K562 (cell line): ENCODE measurements at regions not wholly inside any gene's neighbourhood (a gene's known extent, or its start where the extent isn't known, plus 50 kb on each side); places are given as distances from the start of the nearest gene placed in this dataset.

Source experiments
- CHD2 ChIP-seq: IDR thresholded peaks from 2 replicates; pipeline ENCODE4 v1.6.1; 2011; ENCODE audit warnings: low read depth, low read length
- CTCF ChIP-seq, 3 experiments: IDR thresholded peaks in 2 of 3; conservative IDR thresholded peaks in 1 of 3; 2 replicates each; pipeline ENCODE4 v1.5.1; 2011 to 2012; ENCODE audit warnings: low read length in 3 of 3, mild to moderate bottlenecking in 3 of 3, control low read depth in 2 of 3, improper control_type of control experiment in 1 of 3, inconsistent platforms in 1 of 3, low read depth in 1 of 3, mixed read lengths in 1 of 3, moderate library complexity in 1 of 3; ENCODE audit not compliant: insufficient read depth in 2 of 3
- GATAD2B ChIP-seq: fragments of 450-650 bp; IDR thresholded peaks from 2 replicates; pipeline ENCODE4 v1.6.1; 2017; ENCODE audit warnings: mild to moderate bottlenecking, borderline replicate concordance
- HDAC2 ChIP-seq: fragments of 450-650 bp; IDR thresholded peaks from 2 replicates; pipeline ENCODE4 v1.6.1; 2016; ENCODE audit warnings: mild to moderate bottlenecking
- HDAC8 ChIP-seq: fragments of 450-650 bp; IDR thresholded peaks from 2 replicates; pipeline ENCODE4 v1.6.1; 2016; ENCODE audit warnings: mild to moderate bottlenecking, missing genetic modification characterization, moderate library complexity, missing compliant biosample characterization
- POLR2A ChIP-seq: fragments of 450-650 bp; conservative IDR thresholded peaks from 2 replicates; pipeline ENCODE4 v1.6.1; 2016
- PTTG1 ChIP-seq: fragments of 450-650 bp; IDR thresholded peaks from 2 replicates; pipeline ENCODE4 v1.6.1; 2016; ENCODE audit warnings: low read depth, mild to moderate bottlenecking, missing genetic modification characterization, missing compliant biosample characterization
- SIN3A ChIP-seq, 2 experiments: fragments of 150-350 bp in 1 of 2; IDR thresholded peaks; 2 replicates each; pipeline ENCODE4 v1.6.1; 2011 to 2016; ENCODE audit warnings: borderline replicate concordance in 2 of 2, low read depth in 2 of 2, low read length in 2 of 2, mild to moderate bottlenecking in 2 of 2, moderate library complexity in 2 of 2; ENCODE audit not compliant: control insufficient read depth in 1 of 2
- ZNF316 ChIP-seq: fragments of 450-650 bp; IDR thresholded peaks from 2 replicates; pipeline ENCODE4 v1.6.1; 2016
- ZNF384 ChIP-seq: IDR thresholded peaks from 2 replicates; pipeline ENCODE4 v1.6.1; 2012; ENCODE audit warnings: low read depth, low read length, improper control_type of control experiment
- TF ChIP-seq, protein P1 (sequence below), 2 experiments: fragments of 450-650 bp; IDR thresholded peaks; 2 replicates each; pipeline ENCODE4 v1.6.1; 2016
- TF ChIP-seq, protein P2 (sequence below): sonication (generic); formaldehyde crosslinking; IDR thresholded peaks from 2 replicates; pipeline ENCODE4 v1.8.0; 2022; ENCODE audit warnings: missing genetic modification reagents, mild to moderate bottlenecking, borderline replicate concordance
- TF ChIP-seq, protein P3 (sequence below): sonication (generic); formaldehyde crosslinking; IDR thresholded peaks from 2 replicates; pipeline ENCODE4 v1.5.0; 2020; ENCODE audit warnings: missing genetic modification reagents
- TF ChIP-seq, protein P4 (sequence below), 2 experiments: fragments of 450-650 bp in 1 of 2; sonication (generic) in 1 of 2; formaldehyde crosslinking; conservative IDR thresholded peaks; 2 replicates each; pipeline versions ENCODE4 v1.4.0 to v1.8.1; 2020 to 2022; ENCODE audit warnings: mild to moderate bottlenecking in 1 of 2, missing genetic modification reagents in 1 of 2

DNA sequence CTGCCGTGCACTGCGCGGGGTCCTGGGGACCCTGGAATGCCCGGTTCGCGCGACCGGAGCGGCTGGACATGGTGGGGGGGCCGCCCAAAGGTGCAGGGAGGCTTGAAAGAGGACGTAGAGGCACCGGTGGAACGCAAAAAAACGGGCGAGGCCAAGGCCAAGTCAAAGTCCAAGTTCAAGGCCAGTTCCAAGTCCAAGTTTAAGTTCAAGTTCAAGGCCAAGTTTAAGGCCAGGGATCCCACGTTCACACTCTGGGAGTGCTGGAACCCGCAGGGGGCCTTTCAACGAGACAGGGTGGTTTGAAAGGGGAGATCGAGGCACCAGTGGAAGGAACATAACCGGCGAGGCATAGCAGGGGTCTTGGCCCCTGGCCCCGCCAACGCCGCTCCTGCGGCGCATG lies 317.6 kb downstream of the ALG10 start:
- TF ChIP-seq ZNF316 (no peak), GATAD2B (no peak), HDAC2 (no peak), PTTG1 (tag) (no peak), SIN3A (IDR thresholded peaks at IDR 0.05; ENCODE audit: borderline replicate concordance in 2 of 2, control insufficient read depth in 1 of 2, low read depth in 2 of 2, low read length in 2 of 2) (no peak), POLR2A (no peak), HDAC8 (tag) (no peak), ZNF384 (no peak), CHD2 (no peak), CTCF (IDR thresholded peaks at IDR 0.05 in 2 of 3, conservative IDR thresholded peaks at IDR 0.05 in 1 of 3; ENCODE audit: insufficient read depth in 2 of 3, low read depth in 1 of 3, low read length in 3 of 3) (no peak)
- TF ChIP-seq, protein P1, sequence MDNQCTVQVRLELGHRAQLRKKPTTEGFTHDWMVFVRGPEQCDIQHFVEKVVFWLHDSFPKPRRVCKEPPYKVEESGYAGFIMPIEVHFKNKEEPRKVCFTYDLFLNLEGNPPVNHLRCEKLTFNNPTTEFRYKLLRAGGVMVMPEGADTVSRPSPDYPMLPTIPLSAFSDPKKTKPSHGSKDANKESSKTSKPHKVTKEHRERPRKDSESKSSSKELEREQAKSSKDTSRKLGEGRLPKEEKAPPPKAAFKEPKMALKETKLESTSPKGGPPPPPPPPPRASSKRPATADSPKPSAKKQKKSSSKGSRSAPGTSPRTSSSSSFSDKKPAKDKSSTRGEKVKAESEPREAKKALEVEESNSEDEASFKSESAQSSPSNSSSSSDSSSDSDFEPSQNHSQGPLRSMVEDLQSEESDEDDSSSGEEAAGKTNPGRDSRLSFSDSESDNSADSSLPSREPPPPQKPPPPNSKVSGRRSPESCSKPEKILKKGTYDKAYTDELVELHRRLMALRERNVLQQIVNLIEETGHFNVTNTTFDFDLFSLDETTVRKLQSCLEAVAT (IDR thresholded peaks at IDR 0.05): no peak
- TF ChIP-seq, protein P2, sequence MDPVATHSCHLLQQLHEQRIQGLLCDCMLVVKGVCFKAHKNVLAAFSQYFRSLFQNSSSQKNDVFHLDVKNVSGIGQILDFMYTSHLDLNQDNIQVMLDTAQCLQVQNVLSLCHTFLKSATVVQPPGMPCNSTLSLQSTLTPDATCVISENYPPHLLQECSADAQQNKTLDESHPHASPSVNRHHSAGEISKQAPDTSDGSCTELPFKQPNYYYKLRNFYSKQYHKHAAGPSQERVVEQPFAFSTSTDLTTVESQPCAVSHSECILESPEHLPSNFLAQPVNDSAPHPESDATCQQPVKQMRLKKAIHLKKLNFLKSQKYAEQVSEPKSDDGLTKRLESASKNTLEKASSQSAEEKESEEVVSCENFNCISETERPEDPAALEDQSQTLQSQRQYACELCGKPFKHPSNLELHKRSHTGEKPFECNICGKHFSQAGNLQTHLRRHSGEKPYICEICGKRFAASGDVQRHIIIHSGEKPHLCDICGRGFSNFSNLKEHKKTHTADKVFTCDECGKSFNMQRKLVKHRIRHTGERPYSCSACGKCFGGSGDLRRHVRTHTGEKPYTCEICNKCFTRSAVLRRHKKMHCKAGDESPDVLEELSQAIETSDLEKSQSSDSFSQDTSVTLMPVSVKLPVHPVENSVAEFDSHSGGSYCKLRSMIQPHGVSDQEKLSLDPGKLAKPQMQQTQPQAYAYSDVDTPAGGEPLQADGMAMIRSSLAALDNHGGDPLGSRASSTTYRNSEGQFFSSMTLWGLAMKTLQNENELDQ (CRISPR knock-in tag): no peak
- TF ChIP-seq, protein P3, sequence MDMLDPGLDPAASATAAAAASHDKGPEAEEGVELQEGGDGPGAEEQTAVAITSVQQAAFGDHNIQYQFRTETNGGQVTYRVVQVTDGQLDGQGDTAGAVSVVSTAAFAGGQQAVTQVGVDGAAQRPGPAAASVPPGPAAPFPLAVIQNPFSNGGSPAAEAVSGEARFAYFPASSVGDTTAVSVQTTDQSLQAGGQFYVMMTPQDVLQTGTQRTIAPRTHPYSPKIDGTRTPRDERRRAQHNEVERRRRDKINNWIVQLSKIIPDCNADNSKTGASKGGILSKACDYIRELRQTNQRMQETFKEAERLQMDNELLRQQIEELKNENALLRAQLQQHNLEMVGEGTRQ: no peak
- TF ChIP-seq, protein P4, sequence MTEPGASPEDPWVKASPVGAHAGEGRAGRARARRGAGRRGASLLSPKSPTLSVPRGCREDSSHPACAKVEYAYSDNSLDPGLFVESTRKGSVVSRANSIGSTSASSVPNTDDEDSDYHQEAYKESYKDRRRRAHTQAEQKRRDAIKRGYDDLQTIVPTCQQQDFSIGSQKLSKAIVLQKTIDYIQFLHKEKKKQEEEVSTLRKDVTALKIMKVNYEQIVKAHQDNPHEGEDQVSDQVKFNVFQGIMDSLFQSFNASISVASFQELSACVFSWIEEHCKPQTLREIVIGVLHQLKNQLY (CRISPR knock-in tag; conservative IDR thresholded peaks at IDR 0.05): no peak
